LoVo (cell line): ENCODE measurements at regions not wholly inside any gene's neighbourhood (a gene's known extent, or its start where the extent isn't known, plus 50 kb on each side); places are given as distances from the start of the nearest gene placed in this dataset.

ENCODE experiments used
- DNase-seq: peaks from one replicate; pipeline ENCODE4 v3.0.0-alpha.2; 2016; ENCODE audit warnings: low spot score

DNA sequence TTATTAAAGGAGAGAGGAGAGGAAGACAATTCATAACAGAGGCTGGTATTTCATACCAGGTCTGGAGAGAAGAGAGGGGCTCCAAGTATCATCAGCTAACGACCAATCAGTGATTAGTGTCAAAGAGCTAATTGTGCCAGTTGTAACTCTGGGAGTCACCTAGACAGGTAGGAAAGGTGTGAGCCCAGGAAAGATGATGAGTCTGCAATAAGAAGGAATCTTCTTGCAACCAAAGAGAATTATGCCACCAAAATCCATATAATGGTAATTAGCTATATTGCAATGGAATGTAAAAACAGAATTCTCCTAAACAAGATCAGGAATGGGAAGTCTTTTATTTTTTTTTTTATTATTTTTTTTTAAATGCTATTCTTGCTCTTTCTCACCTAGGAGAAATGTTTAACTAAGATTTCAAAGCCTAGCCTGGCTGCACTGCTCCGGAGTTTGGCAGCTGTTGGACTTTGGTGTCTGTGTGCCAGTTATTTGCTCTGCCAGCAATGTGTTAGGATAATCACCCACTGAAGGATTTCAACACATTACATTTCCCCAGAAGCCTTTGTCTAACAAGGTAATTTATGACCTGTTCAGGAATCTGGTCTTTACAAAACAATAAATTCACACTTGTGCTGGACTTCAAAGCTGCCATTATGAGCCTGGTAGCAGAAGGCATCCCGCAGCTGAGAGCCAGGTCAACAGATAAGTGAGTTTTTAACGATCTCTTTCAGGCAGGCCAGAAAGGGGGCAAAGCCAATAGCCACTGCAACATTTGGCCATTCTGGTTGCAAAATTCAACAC lies 89.4 kb downstream of the FOXB1 start:
- DNase-seq, result peak; percentile 60

DNA sequence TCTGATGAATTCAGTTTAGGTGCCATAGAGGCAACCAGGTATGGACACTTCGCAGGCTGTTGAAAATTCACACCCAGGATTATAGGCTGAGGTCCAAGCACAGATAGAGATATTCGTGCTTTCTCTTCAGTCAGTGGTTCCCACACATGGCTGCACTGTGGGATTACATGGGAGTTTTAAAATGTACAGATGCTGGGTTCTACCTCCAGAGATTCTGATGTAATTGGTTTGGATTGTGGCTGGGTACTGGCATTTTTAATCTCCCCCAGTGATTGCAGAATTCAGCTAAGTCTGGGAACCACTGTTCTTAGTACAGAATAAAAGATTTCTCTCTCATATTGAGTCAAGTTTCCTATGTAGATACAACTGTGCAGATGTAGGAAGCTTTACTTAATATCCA lies 91.6 kb downstream of the FOXB1 start:
- DNase-seq, result no peak

DNA sequence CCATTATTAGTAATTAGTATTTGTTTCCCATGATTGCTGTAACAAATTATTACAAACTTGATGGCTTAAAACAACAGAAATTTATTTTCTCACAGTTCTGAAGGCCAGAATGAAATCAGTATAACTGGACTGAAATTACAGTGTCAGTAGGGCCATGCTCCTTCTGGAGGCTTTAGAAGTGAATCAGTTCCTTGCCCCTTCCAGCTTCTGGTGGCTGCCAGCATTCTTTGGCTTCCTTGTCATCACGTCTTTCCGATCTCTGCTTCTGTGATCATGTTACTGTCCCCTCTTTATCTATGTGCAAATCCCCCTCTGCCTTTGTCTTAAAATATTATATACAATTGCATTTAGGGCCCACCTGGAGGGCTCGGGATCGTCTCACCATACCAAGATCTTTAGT lies 92.0 kb downstream of the FOXB1 start:
- no peak for DNase-seq

DNA sequence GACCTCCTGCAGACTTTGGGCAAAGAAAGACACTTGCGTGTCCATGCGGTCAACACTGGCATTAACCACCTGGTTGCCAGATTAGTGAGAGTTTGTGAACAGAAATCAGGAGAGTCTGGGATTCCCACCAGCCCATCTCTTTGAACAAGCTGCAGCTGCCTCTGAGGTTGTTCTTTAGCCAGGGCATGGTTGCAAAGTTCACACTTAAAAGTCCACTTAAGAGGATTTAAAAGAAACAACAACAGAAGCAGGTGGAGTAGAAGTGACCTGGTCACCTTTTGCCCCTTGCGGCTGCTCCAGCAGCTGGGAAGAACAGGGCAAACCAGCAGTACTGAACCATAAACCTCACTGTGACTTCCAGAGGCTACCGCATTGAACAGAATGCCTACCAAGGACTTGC lies 97.3 kb downstream of the FOXB1 start:
- DNase-seq, result no peak

DNA sequence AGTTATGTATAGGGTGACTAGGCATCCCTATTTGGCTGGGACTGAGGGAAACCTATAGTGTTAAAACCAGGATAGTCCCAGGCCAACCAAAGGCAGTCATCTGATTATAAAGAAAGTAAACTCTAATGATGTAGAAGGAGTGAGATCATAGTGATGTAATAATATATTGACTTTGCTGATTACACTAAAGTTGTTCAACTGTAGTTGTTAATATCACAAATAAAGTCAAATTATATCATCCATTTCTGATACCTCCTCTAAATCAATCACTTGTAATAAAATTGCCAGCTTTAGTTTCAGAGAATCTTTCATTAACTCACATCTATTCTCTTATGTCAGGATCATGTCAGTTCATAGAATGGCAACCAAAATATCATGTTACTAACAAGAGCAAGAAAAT lies 98.6 kb downstream of the FOXB1 start:
- no peak for DNase-seq

DNA sequence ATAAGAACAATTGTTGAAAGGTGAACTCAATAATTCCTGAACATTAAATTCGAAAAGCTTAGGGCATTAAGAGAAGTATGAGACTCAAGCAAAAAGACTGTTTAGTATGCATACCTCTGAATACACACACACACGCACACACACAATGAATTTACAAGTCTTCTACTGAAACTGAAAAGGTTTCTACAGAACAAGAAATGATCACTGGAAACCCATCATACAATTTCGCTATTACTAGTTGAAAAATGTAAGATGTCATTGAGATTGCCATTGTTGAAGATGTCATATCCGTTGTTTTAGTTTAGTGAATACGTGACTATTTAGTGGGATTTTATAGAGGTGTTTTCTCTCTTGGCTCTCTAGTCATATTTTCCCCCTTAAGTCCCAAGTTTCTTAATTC lies 106.8 kb downstream of the FOXB1 start:
- no peak for DNase-seq

DNA sequence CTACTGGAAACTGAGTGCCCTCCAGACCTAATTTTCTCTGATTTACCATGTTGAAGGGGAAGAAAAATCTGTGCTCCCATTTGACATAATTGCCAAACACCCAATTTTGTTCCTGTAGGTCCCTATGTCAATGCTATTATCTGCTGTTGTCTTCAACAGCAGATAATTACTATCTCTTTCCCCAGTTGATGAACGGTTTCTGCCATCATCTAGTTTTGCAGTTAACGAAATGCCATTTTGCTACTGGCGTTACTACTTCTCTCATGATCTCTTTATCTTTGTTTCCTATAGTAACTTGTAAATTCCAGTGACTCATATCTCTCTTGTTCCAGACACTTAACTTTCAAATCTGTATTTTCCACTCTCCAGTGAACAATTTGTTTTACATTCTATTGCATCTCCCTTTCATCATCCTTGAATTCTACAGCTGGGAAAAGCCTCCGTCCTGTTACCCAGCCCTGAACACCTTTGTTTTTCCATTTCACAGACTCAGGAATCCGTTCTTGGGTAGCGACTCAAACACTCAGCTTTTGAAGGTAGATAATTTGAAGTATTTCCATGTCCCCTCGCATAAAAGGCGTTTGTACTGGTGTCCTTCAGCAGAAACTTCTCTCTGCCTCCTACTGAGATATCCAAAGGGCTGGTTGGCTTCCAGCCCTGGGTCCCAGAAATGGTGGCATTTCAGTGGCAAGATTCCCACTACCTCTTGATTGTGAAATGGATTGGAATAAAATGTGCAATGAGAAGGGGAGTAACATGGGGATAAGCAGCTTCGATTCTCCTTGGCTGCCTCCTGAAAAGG lies 111.7 kb downstream of the FOXB1 start:
- DNase-seq, result peak; percentile 85

DNA sequence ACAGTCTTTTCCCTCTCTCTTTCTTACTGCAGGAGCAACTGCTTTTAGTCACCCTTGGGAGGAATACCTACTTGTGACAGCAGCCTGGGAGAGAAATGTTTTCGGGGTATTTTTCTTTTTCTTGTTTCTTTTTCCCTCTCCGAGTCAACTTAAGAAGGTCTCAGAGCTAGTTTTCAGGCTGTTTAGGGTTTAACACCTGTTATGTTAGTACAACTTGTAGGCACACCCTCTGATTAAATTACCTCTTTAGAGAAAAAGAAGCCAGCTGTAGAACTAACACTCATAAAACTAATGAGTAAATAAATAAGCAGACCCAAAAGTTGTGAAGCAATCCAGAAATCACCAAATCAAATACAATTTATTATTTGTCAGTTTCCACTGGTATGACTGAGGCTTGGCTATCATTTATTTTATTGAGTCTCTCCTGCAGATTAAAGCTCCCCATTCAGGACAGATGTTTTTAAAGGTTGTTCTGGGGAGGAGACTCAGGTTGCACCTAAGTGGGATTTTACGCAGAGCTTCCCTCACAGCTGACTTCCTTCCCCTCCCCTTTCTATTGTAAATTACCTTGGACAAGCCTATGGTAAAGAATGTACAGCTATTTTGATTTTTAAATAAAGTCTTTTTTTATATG lies 112.5 kb downstream of the FOXB1 start:
- DNase-seq, result peak; percentile 16

DNA sequence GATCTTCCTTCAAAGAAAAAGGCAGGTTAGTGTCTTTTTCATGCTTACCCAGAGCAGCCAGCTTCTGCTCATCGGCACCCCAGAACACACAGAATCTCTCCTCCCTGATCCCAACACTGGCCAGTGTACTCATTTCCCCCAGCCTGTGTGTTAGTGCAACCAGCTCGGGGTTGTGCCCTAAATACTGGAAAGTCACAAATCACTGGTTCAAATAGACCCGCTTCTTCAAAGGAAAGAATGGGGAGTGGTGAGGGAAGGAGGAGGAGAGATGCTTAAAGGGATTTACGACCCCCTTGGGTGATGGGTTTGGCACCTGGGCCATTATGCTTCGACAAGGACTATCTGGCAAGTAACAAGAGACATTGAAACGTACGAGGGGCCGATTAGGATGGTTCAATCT lies 114.0 kb downstream of the FOXB1 start:
- no peak for DNase-seq

DNA sequence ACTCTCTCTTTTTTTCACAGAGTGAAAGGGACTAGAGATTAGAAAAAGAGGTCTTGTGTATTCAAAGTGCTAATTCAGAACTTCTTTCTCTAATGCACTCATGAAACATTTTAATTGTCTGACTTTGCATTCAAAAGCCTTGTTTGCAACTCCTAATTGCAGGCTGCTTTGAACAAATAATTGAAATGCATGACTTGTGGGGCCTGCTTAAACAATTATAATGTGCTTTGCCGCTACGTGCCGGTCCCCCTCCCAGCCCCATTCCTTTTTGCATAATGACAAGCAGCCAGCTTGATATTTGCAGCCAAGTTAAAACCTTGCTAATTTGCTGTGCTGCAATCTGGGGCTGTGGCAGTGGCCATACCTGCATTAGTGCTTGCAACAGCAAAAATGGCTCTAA lies 114.5 kb downstream of the FOXB1 start:
- no peak for DNase-seq

DNA sequence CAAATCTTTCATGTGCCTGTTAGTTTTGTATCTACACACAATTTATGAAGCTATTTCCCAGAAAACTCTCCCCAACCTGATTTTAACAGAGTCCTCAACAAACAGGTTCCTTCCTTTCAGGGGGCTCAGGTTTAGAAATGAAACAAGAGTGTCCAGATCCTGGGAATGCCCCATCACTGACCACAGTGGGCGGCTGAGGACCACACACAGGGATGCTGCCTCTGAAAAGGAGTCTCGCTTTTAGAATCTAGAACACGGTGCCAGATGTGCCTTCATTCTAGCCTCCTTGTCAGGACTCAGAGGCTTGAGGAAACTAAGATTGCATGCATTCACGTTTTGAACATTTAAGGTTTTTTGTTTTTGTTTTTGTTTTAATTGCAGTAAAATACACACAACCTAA lies 115.0 kb downstream of the FOXB1 start:
- DNase-seq, result no peak

DNA sequence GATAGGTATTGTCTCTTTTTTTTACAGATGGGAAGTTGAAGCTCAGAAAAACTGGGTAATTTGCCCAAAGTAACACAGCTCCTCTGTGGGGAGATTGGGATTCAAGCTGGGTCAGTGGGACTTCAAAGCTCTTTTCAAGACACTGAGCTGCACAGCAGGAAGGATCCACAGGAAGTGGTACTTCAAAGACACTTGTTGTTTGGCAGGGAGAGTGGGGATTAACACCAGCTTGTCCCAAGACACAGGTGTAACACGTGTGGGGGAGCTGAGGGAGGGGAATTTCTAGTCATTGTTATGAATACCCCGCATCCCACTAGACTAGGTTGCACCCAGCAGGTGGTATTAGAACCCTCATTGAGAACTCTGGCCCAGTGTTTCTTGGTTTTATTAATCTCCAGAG lies 116.0 kb downstream of the FOXB1 start:
- DNase-seq, result no peak

DNA sequence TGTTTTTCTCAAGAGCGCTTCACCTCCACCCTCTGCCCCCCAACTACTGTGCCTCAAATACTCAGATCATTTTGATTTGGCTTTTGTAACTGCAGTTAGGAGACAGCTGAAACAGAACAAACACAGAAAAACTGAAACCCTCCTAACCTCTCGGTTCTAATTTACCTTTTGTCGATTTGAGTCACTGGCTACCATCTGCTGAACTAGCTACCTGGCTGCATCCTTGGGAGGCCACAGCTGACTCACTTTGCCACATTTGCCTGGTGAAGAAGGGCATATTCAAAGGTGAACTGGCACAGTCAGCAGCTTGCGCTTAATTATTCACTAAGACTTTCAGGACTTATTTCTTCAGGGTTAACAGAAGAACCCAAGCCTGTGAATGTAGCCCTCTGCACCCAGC lies 117.7 kb downstream of the FOXB1 start:
- no peak for DNase-seq

DNA sequence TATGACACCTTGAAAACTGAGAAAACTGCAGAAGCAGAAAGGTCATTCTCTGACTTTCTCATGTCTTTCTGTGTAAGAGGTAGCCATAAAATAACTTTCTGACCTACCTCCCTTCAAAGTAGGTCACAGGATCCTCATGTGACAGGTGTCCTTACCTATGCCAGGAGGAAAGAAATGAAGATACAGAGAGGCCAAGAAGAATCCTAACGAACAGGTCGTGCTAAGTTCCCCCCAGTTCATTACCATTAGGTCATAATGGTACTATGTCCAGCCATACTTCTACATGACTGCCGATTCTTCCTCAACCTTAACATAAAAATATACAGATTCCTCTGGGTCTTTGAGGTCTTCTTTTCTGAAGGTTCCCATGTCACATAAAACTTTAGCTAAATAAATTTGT lies 118.6 kb downstream of the FOXB1 start:
- DNase-seq, result no peak

DNA sequence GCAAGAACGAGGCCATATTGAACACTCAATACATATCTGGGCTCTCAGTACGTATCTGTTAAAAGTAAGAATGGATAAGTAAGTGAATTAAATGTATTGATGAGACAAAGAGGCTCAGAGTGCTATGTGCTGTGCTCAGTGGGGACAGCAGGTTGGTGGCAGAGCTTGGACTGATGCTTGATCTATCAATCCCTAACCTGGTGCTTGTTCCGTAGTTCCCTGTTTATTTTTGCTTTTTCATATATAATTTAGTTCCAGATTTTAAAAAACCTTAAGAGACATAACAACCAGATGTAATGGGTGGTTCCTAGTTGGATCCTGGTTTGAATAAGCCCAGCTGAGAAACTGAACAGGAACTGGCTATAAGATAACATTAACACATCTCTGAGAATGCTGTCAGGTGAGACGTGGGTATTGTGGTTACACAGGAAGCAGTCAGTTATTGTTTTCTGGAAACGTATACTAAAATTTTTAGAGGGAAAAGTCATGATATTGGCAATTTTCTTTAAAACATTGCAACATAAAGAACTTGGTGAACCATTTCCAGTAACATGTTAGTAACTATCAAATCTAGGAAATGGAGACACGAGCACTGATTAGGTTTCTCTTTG lies 120.5 kb downstream of the FOXB1 start:
- no peak for DNase-seq

DNA sequence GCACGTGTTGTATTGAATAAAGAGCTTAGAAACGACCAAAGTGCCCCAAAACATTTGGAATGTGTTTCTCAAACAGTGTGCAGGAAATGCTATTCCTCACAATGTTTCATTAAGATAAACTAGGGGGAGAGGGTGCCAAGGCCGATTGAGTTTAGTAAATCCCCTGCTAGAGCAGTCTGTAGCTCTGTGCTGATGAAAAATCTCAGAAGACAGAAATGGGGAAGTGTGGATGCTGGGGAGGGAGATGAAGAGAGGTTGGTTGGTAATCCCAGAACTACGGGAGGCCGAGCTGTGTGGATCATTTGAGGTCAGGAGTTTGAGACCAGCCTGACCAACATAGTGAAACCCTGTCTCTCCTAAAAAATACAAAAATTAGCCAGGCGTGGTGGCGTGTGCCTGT lies 121.2 kb downstream of the FOXB1 start:
- no peak for DNase-seq

DNA sequence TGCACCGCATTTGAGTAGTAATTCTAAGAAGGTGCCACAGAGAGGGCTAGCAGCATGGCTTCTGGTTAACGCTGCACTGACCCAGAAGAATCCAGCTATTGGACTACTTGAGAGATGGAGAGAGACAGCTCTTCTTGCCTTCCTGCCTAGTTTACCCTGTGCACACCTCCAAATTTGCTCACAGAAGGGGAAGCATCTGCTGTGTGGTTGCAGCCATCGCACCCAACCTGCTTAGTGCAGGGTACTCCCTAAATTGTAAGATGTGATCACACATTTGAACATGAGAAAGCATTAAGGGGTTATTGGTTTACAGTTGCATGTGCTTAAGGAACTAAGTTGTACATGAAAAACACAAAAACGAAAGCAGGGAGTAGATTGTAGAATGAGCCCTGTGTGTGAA lies 122.1 kb downstream of the FOXB1 start:
- DNase-seq, result no peak

DNA sequence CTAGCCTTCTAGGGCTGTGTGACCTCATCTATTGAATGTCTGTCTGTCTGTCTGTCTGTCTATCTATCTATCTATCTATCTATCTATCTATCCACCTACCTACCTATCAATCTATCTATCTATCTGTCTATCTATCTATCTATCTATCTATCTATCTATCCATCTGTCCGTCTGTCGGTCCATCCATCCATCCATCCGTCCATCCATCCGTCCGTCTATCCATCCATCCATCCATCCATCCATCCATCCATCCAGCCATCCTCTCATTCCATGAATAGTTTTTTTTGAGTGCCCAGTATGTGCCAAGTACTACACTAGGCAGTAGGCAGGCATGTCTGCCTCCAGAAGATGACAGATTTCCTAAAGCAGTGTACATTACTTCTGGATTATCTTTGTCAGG lies 122.5 kb downstream of the FOXB1 start:
- DNase-seq, result no peak

DNA sequence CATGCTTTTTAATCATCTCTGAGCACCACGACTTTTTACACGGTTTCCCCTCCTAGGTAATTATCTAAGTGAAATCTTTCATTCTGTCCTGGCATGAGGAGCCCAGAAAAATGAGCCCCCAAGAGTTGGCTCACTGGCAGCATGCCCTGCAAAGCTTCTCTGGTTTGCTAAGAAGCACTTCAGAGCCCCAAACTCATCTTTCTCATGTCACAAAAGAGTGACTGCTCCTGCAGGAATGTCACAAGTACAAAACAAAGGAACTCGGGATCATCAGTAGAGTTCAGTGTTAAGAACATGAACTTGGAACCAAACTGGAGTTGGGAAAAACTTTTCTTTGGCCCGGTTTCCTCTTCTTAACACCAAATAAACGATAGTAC lies 123.9 kb downstream of the FOXB1 start:
- DNase-seq, result peak; percentile 24

DNA sequence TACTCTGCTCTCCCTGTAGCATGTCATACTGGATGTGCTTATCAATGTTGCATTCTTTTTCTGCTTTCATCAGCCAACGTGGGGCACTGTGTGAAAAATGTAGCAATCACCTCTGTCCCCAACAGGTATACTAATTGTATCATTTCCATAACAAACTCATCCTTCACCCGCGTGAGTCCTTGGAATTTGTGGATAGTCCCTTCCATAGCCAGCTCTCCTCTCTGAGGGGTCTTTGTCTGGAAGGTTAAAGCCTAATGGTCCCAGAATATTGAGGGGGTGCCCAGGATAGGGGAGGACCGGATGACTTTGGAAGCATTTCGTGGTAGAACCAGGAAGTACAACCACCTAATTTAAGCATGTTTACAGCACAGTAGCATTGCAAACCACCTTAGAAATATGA lies 124.6 kb downstream of the FOXB1 start:
- no peak for DNase-seq

DNA sequence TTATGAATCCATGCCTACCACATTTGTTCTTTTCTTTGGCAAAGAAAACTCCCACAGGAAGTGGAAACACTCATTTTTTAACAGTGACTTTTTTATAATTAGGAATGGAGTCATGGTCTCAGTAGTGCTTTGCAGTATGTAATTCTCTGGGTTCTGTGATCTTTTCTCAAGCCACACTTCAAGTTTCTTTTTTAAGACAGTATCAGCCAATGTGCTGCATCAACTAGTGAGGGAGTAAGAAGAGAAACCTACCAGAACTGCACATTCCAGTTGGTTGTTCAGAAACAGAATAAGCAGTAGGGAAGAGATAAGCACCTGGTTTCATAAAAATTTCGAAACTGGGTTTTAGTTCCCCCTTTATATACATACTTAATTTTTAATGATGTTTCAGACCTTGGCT lies 126.3 kb downstream of the FOXB1 start:
- DNase-seq, result no peak

DNA sequence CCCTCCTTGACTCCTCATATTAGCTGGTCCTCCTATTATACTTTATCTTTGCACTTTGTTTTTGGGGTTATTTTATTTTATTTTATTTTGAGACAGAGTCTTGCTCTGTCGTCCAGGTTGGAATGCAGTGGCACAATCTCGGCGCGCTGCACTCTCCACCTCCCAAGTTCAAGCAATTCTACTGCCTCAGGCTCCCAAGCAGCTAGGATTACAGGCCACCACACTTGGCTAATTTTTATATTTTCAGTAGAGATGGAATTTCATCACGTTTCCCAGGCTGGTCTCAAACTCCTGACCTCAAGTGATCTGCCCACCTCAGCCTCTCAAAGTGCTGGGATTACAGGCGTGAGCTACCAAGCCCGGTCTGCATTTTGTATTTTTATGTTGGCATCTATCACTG lies 126.7 kb downstream of the FOXB1 start:
- DNase-seq, result no peak

DNA sequence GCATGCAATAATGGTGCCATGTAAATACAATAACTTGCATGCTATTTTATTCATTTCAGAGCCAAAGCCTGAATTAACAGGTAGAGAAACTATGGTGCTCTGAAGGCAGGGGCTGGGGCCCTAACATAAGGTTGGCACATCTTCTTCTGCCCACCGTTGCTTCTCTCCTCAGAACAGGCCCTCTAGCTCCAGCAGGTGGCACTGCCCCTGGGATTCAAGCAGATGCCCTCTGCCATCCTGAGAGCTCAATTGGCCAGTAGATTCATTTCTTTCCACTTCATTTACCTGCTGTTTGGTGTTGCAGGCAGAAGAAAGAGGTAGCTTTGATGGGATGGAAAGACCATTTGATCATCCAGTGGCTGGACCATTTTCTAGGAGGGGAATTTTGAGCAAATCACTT lies 130.5 kb downstream of the FOXB1 start:
- peak; percentile 12 for DNase-seq
